ENCODE measurements at regions not wholly inside any gene's neighbourhood (a gene's known extent, or its start where the extent isn't known, plus 50 kb on each side); places are given as distances from the start of the nearest gene placed in this dataset.

DNA sequence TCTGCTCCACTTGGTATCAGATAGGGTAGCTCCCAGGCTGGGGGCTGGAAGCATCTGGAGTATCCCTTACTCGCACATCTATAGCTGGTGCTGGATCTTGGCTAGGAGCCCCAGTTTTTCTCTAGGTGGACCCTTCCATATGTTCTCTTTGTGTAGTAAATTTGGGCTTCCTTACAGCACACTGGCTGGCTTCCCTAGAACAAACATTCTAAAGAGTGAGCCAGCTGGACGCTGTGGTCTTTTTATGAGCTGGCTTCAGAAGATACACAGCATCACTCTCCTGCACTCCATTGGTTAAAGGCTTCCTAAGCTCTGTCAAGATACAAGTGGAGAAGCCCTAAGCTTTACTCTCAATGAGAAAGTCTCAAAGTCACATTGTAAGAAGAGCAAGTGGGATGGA, 322.1 kb downstream of the WDR72 start:
- no peaks in the 10 kb centered on the region for H3K79me2 ChIP-seq (ENCODE audit: control insufficient read depth, insufficient read depth, low read length)
- in situ Hi-C loops (cut with MboI): no loop called here
- DNase-seq (ENCODE audit: extremely low read depth in 1 of 4, low spot score in 3 of 4): no peak
- no peaks in the 10 kb centered on the region for H3K27me3 ChIP-seq (ENCODE audit: control insufficient read depth in 2 of 2, insufficient read depth in 2 of 2, low read length in 2 of 2)
- H3K9me1 ChIP-seq (ENCODE audit: control insufficient read depth, insufficient read depth, low read length): no peaks in the 10 kb centered on the region
- CTCF ChIA-PET (ENCODE audit: low intra/inter-chr PET ratio): no interaction called here
- no peak overlapping the region for H3K9ac ChIP-seq (ENCODE audit: insufficient read depth in 1 of 2, low read depth in 2 of 2, low read length in 2 of 2)
- no peaks in the 10 kb centered on the region for H4K20me1 ChIP-seq (replicated peaks; ENCODE audit: control insufficient read depth, insufficient read depth, low read length)
- no peak overlapping the region for H3K4me2 ChIP-seq (ENCODE audit: insufficient read depth, low read length)
- WGBS (ENCODE audit: insufficient coverage, low coverage, missing lambda C conversion rate): 0% methylated on average over 2 of the region's 2 CpGs
- H2AFZ ChIP-seq (ENCODE audit: low read depth, low read length): no peak overlapping the region
- TF ChIP-seq POLR2AphosphoS2 (IDR thresholded peaks at IDR 0.05; ENCODE audit: low read length) (no peak), MEF2A (IDR thresholded peaks at IDR 0.05; ENCODE audit: control insufficient read depth, low read depth, low read length) (no peak), KLF10 (CRISPR knock-in tag; IDR thresholded peaks at IDR 0.05) (no peak), SAFB (IDR thresholded peaks at IDR 0.05; ENCODE audit: borderline replicate concordance, low read depth, low read length) (no peak), MED1 (CRISPR knock-in tag; IDR thresholded peaks at IDR 0.05; ENCODE audit: borderline replicate concordance) (no peak), STAG1 (CRISPR knock-in tag; IDR thresholded peaks at IDR 0.05; ENCODE audit: borderline replicate concordance) (no peak), YBX1 (IDR thresholded peaks at IDR 0.05) (no peak), ZBTB7A (IDR thresholded peaks at IDR 0.05; ENCODE audit: borderline replicate concordance, control insufficient read depth, low read depth, low read length) (no peak)
- TF ChIP-seq, protein P1, sequence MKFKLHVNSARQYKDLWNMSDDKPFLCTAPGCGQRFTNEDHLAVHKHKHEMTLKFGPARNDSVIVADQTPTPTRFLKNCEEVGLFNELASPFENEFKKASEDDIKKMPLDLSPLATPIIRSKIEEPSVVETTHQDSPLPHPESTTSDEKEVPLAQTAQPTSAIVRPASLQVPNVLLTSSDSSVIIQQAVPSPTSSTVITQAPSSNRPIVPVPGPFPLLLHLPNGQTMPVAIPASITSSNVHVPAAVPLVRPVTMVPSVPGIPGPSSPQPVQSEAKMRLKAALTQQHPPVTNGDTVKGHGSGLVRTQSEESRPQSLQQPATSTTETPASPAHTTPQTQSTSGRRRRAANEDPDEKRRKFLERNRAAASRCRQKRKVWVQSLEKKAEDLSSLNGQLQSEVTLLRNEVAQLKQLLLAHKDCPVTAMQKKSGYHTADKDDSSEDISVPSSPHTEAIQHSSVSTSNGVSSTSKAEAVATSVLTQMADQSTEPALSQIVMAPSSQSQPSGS (CRISPR knock-in tag; IDR thresholded peaks at IDR 0.05): no peak
- no peak for ATAC-seq
- no peak for FAIRE-seq
- no peak overlapping the region for H3K27ac ChIP-seq (ENCODE audit: extremely low read depth, low read depth, low read length)
- no peaks in the 10 kb centered on the region for H3K9me3 ChIP-seq (replicated peaks; ENCODE audit: control insufficient read depth, insufficient read depth, low read depth, low read length)
- no TSS peak for BruUV-seq (replicated peaks)
- intact Hi-C loops (cut with micrococcal nuclease): no loop called here
- H3K36me3 ChIP-seq (ENCODE audit: control insufficient read depth, insufficient read depth, low read length): no peaks in the 10 kb centered on the region
- POLR2A ChIA-PET: no interaction called here
- H3K4me3 ChIP-seq: no peak overlapping the region
- no peaks in the 10 kb centered on the region for H3K4me1 ChIP-seq (replicated peaks in 1 of 2; ENCODE audit: control insufficient read depth in 2 of 2, insufficient read depth in 2 of 2, low read length in 2 of 2)
